WTC11 (cell line): ENCODE measurements at regions not wholly inside any gene's neighbourhood (a gene's known extent, or its start where the extent isn't known, plus 50 kb on each side); places are given as distances from the start of the nearest gene placed in this dataset.

Source experiments
- ATAC-seq: fragments of 200-7000 bp; cut with Tn5 transposase; 2 replicates; pipeline ENCODE4 v1.10.0; 2021; ENCODE audit warnings: mild to moderate bottlenecking, moderate library complexity
- CTCF ChIA-PET: fragments of 300-600 bp; sonication (Branson Sonifier 250); formaldehyde crosslinking; loops from one replicate; lab custom pipeline; 2021; ENCODE audit warnings: antibody characterized with exemption; lab: Charles Lee
- POLR2A ChIA-PET: fragments of 350-600 bp; sonication (Branson Sonifier 250); formaldehyde crosslinking; loops from one replicate; lab custom pipeline; 2021; ENCODE audit warnings: antibody characterized with exemption; lab: Charles Lee
- DNase-seq: peaks from one replicate; pipeline ENCODE4 v3.0.0; 2021; ENCODE audit warnings: low spot score
- H3K27ac Mint-ChIP-seq: 2 replicates; pipeline ENCODE4 v1.8.0; 2021; ENCODE audit warnings: mixed read lengths
- H3K27me3 Mint-ChIP-seq: 2 replicates; pipeline ENCODE4 v1.8.0; 2021; ENCODE audit warnings: low read depth, mild to moderate bottlenecking, moderate library complexity, mixed read lengths
- H3K36me3 Mint-ChIP-seq: 2 replicates; pipeline ENCODE4 v1.8.0; 2021; ENCODE audit warnings: mixed read lengths
- H3K4me1 Mint-ChIP-seq: 2 replicates; pipeline ENCODE4 v1.8.0; 2022; ENCODE audit warnings: mixed read lengths
- H3K4me3 Mint-ChIP-seq: 2 replicates; pipeline ENCODE4 v1.8.0; 2021; ENCODE audit warnings: mild to moderate bottlenecking, moderate library complexity, mixed read lengths
- H3K9me3 Mint-ChIP-seq: 2 replicates; pipeline ENCODE4 v1.8.0; 2021; ENCODE audit warnings: mixed read lengths
- CREM ChIP-seq: sonication (generic); formaldehyde crosslinking; IDR thresholded peaks from 2 replicates; pipeline ENCODE4 v1.8.1; 2022; ENCODE audit warnings: mild to moderate bottlenecking, missing genetic modification reagents, moderate library complexity
- E2F4 ChIP-seq: sonication (generic); formaldehyde crosslinking; IDR thresholded peaks from 2 replicates; pipeline ENCODE4 v1.8.1; 2022; ENCODE audit warnings: low read depth, mild to moderate bottlenecking, moderate library complexity, missing genetic modification reagents, borderline replicate concordance
- JAZF1 ChIP-seq: fragments of 250-450 bp; sonication (Bioruptor Pico); IDR thresholded peaks from 2 replicates; pipeline ENCODE4 v1.9.0; 2021; ENCODE audit warnings: moderate library complexity, mild to moderate bottlenecking, inconsistent platforms
- JUN ChIP-seq: sonication (generic); formaldehyde crosslinking; IDR thresholded peaks from 2 replicates; pipeline ENCODE4 v1.8.0; 2023; ENCODE audit warnings: mild to moderate bottlenecking, missing genetic modification reagents
- KAT7 ChIP-seq: sonication (generic); formaldehyde crosslinking; IDR thresholded peaks from 2 replicates; pipeline ENCODE4 v1.8.1; 2023; ENCODE audit warnings: missing genetic modification reagents, mild to moderate bottlenecking, borderline replicate concordance
- MXD4 ChIP-seq: fragments of 250-450 bp; sonication (Bioruptor Pico); IDR thresholded peaks from 2 replicates; pipeline ENCODE4 v1.8.0; 2021; ENCODE audit warnings: mild to moderate bottlenecking, moderate library complexity, borderline replicate concordance
- NFATC4 ChIP-seq: fragments of 250-450 bp; sonication (Bioruptor Pico); IDR thresholded peaks from 2 replicates; pipeline ENCODE4 v1.9.0; 2021; ENCODE audit warnings: mild to moderate bottlenecking
- NFYB ChIP-seq: sonication (generic); formaldehyde crosslinking; conservative IDR thresholded peaks from 2 replicates; pipeline ENCODE4 v1.8.0; 2022; ENCODE audit warnings: low read depth, missing genetic modification reagents
- RELA ChIP-seq: sonication (generic); formaldehyde crosslinking; IDR thresholded peaks from 2 replicates; pipeline ENCODE4 v1.8.1; 2022; ENCODE audit warnings: missing genetic modification reagents, mild to moderate bottlenecking, borderline replicate concordance
- TEAD1 ChIP-seq: sonication (generic); formaldehyde crosslinking; IDR thresholded peaks from 2 replicates; pipeline ENCODE4 v1.8.0; 2022; ENCODE audit warnings: mild to moderate bottlenecking, missing genetic modification reagents
- TP53 ChIP-seq: sonication (generic); formaldehyde crosslinking; IDR thresholded peaks from 2 replicates; pipeline ENCODE4 v1.8.1; 2023; ENCODE audit warnings: mild to moderate bottlenecking, missing genetic modification reagents
- ZNF138 ChIP-seq: sonication (generic); formaldehyde crosslinking; conservative IDR thresholded peaks from 2 replicates; pipeline ENCODE4 v1.8.1; 2022; ENCODE audit warnings: mild to moderate bottlenecking, moderate library complexity, missing genetic modification reagents
- ZNF219 ChIP-seq: sonication (generic); formaldehyde crosslinking; IDR thresholded peaks from 2 replicates; pipeline ENCODE4 v1.8.0; 2023; ENCODE audit warnings: missing genetic modification reagents, mild to moderate bottlenecking, borderline replicate concordance
- ZNF317 ChIP-seq: sonication (generic); formaldehyde crosslinking; IDR thresholded peaks from 2 replicates; pipeline ENCODE4 v1.8.1; 2023; ENCODE audit warnings: low read depth, mild to moderate bottlenecking, moderate library complexity, missing genetic modification reagents, borderline replicate concordance
- ZNF396 ChIP-seq: fragments of 250-450 bp; sonication (Bioruptor Pico); IDR thresholded peaks from 2 replicates; pipeline ENCODE4 v1.8.0; 2021; ENCODE audit warnings: mild to moderate bottlenecking, moderate library complexity, borderline replicate concordance
- ZNF671 ChIP-seq: fragments of 250-450 bp; sonication (Bioruptor Pico); IDR thresholded peaks from 2 replicates; pipeline ENCODE4 v1.8.0; 2021; ENCODE audit warnings: mild to moderate bottlenecking
- TF ChIP-seq, protein P1 (sequence below): fragments of 250-450 bp; sonication (Bioruptor Pico); IDR thresholded peaks from 2 replicates; pipeline ENCODE4 v1.9.0; 2021; ENCODE audit warnings: mild to moderate bottlenecking
- TF ChIP-seq, protein P2 (sequence below): sonication (generic); formaldehyde crosslinking; IDR thresholded peaks from 2 replicates; pipeline ENCODE4 v1.8.0; 2022; ENCODE audit warnings: mild to moderate bottlenecking, missing genetic modification reagents
- TF ChIP-seq, protein P3 (sequence below): sonication (generic); formaldehyde crosslinking; IDR thresholded peaks from 2 replicates; pipeline ENCODE4 v1.8.0; 2022; ENCODE audit warnings: missing genetic modification reagents
- TF ChIP-seq, protein P4 (sequence below): sonication (generic); formaldehyde crosslinking; IDR thresholded peaks from 2 replicates; pipeline ENCODE4 v1.8.1; 2022; ENCODE audit warnings: mild to moderate bottlenecking, moderate library complexity, missing genetic modification reagents

GRCh38 chr6:45730232-45730631 is 285.4 kb downstream of the CLIC5 start (continued):
- TF ChIP-seq, protein P1, sequence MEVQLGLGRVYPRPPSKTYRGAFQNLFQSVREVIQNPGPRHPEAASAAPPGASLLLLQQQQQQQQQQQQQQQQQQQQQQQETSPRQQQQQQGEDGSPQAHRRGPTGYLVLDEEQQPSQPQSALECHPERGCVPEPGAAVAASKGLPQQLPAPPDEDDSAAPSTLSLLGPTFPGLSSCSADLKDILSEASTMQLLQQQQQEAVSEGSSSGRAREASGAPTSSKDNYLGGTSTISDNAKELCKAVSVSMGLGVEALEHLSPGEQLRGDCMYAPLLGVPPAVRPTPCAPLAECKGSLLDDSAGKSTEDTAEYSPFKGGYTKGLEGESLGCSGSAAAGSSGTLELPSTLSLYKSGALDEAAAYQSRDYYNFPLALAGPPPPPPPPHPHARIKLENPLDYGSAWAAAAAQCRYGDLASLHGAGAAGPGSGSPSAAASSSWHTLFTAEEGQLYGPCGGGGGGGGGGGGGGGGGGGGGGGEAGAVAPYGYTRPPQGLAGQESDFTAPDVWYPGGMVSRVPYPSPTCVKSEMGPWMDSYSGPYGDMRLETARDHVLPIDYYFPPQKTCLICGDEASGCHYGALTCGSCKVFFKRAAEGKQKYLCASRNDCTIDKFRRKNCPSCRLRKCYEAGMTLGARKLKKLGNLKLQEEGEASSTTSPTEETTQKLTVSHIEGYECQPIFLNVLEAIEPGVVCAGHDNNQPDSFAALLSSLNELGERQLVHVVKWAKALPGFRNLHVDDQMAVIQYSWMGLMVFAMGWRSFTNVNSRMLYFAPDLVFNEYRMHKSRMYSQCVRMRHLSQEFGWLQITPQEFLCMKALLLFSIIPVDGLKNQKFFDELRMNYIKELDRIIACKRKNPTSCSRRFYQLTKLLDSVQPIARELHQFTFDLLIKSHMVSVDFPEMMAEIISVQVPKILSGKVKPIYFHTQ: no peak
- TF ChIP-seq RELA (no peak), NFYB (no peak), ZNF671 (CRISPR knock-in tag) (no peak), E2F4 (CRISPR knock-in tag) (no peak), CREM (CRISPR knock-in tag) (no peak), NFATC4 (CRISPR knock-in tag) (no peak), TEAD1 (CRISPR knock-in tag) (no peak), ZNF219 (CRISPR knock-in tag) (no peak)
- TF ChIP-seq, protein P2, sequence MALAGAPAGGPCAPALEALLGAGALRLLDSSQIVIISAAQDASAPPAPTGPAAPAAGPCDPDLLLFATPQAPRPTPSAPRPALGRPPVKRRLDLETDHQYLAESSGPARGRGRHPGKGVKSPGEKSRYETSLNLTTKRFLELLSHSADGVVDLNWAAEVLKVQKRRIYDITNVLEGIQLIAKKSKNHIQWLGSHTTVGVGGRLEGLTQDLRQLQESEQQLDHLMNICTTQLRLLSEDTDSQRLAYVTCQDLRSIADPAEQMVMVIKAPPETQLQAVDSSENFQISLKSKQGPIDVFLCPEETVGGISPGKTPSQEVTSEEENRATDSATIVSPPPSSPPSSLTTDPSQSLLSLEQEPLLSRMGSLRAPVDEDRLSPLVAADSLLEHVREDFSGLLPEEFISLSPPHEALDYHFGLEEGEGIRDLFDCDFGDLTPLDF: no peak
- TF ChIP-seq, all 79 proteins: peak for 0

- Mint-ChIP-seq H3K27ac (no peak overlapping the region), H3K27me3 (no peaks in the 10 kb centered on the region), H3K9me3 (peaks cover 3% of the 10 kb centered on the region; the same call in 1 of the 2 replicates), H3K4me1 (peaks cover 5% of the 10 kb centered on the region; the same call in 1 of the 2 replicates), H3K4me3 (no peak overlapping the region), H3K36me3 (no peaks in the 10 kb centered on the region)
- no peak for ATAC-seq
- CTCF ChIA-PET: no interaction called here
- POLR2A ChIA-PET: no interaction called here
- DNase-seq: no peak
- TF ChIP-seq JAZF1 (CRISPR knock-in tag) (no peak), ZNF138 (CRISPR knock-in tag) (no peak), ZNF396 (CRISPR knock-in tag) (no peak), ZNF317 (CRISPR knock-in tag) (no peak), KAT7 (CRISPR knock-in tag) (no peak), JUN (CRISPR knock-in tag) (no peak), MXD4 (no peak), TP53 (no peak)
- TF ChIP-seq, protein P3, sequence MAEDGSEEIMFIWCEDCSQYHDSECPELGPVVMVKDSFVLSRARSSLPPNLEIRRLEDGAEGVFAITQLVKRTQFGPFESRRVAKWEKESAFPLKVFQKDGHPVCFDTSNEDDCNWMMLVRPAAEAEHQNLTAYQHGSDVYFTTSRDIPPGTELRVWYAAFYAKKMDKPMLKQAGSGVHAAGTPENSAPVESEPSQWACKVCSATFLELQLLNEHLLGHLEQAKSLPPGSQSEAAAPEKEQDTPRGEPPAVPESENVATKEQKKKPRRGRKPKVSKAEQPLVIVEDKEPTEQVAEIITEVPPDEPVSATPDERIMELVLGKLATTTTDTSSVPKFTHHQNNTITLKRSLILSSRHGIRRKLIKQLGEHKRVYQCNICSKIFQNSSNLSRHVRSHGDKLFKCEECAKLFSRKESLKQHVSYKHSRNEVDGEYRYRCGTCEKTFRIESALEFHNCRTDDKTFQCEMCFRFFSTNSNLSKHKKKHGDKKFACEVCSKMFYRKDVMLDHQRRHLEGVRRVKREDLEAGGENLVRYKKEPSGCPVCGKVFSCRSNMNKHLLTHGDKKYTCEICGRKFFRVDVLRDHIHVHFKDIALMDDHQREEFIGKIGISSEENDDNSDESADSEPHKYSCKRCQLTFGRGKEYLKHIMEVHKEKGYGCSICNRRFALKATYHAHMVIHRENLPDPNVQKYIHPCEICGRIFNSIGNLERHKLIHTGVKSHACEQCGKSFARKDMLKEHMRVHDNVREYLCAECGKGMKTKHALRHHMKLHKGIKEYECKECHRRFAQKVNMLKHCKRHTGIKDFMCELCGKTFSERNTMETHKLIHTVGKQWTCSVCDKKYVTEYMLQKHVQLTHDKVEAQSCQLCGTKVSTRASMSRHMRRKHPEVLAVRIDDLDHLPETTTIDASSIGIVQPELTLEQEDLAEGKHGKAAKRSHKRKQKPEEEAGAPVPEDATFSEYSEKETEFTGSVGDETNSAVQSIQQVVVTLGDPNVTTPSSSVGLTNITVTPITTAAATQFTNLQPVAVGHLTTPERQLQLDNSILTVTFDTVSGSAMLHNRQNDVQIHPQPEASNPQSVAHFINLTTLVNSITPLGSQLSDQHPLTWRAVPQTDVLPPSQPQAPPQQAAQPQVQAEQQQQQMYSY (CRISPR knock-in tag): no peak
- TF ChIP-seq, protein P4, sequence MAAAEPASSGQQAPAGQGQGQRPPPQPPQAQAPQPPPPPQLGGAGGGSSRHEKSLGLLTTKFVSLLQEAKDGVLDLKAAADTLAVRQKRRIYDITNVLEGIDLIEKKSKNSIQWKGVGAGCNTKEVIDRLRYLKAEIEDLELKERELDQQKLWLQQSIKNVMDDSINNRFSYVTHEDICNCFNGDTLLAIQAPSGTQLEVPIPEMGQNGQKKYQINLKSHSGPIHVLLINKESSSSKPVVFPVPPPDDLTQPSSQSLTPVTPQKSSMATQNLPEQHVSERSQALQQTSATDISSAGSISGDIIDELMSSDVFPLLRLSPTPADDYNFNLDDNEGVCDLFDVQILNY (CRISPR knock-in tag): no peak
Observed at GRCh38 chr6:45728674-45729073, 287.0 kb downstream of the CLIC5 start.
